ENCODE measurements at regions not wholly inside any gene's neighbourhood (a gene's known extent, or its start where the extent isn't known, plus 50 kb on each side); places are given as distances from the start of the nearest gene placed in this dataset.

- Histone ChIP-seq H3K9me3 (ENCODE audit: control insufficient read depth, insufficient read depth, low read length) (no peaks in the 10 kb centered on the region), H3K4me3 (ENCODE audit: low read depth, low read length) (no peak overlapping the region), H3K27ac (ENCODE audit: low read depth, low read length) (no peak overlapping the region), H3K27me3 (ENCODE audit: control insufficient read depth, insufficient read depth, low read length) (no peaks in the 10 kb centered on the region)
- ChIA-PET CTCF (no interaction called here), POLR2A (no interaction called here)
- no peak for DNase-seq (ENCODE audit: low read depth, low spot score)
- TF ChIP-seq CTCF (IDR thresholded peaks at IDR 0.05; ENCODE audit: low read depth, low read length): no peak
These were observed 104.0 kb upstream of the BCAT1 start for GRCh38 chr12:25052914-25053211.

GRCh38 chr12:25052196-25052913 lies 103.5 kb upstream of the BCAT1 start:
- DNase-seq (ENCODE audit: low read depth, low spot score): no peak
- no peak overlapping the region for H3K4me3 ChIP-seq (ENCODE audit: low read depth, low read length)
- no peaks in the 10 kb centered on the region for H3K9me3 ChIP-seq (ENCODE audit: control insufficient read depth, insufficient read depth, low read length)
- H3K27ac ChIP-seq (ENCODE audit: low read depth, low read length): no peak overlapping the region
- H3K27me3 ChIP-seq (ENCODE audit: control insufficient read depth, insufficient read depth, low read length): no peaks in the 10 kb centered on the region
- CTCF ChIA-PET: no interaction called here
- no peak for TF ChIP-seq CTCF (IDR thresholded peaks at IDR 0.05; ENCODE audit: low read depth, low read length)
- POLR2A ChIA-PET: interaction anchor here (0.6 kb wide), 1 partner anchor 29 kb away, joined by 5 read pairs; no protein-coding TSS in a partner anchor

- no peak for TF ChIP-seq CTCF (IDR thresholded peaks at IDR 0.05; ENCODE audit: low read depth, low read length)
- ChIA-PET POLR2A (interaction anchor here (0.6 kb wide), 1 partner anchor 28 kb away, joined by 5 read pairs; no protein-coding TSS in a partner anchor), CTCF (no interaction called here)
- H3K9me3 ChIP-seq (ENCODE audit: control insufficient read depth, insufficient read depth, low read length): no peaks in the 10 kb centered on the region
- H3K27ac ChIP-seq (ENCODE audit: low read depth, low read length): no peak overlapping the region
- H3K27me3 ChIP-seq (ENCODE audit: control insufficient read depth, insufficient read depth, low read length): no peaks in the 10 kb centered on the region
- DNase-seq (ENCODE audit: low read depth, low spot score): no peak
- no peak overlapping the region for H3K4me3 ChIP-seq (ENCODE audit: low read depth, low read length)
These were observed 102.8 kb upstream of the BCAT1 start for GRCh38 chr12:25051656-25052195.

GRCh38 chr12:25051171-25051570 lies 102.3 kb upstream of the BCAT1 start:
- no peaks in the 10 kb centered on the region for H3K27me3 ChIP-seq (ENCODE audit: control insufficient read depth, insufficient read depth, low read length)
- ChIA-PET POLR2A (no interaction called here), CTCF (no interaction called here)
- H3K27ac ChIP-seq (ENCODE audit: low read depth, low read length): no peak overlapping the region
- H3K9me3 ChIP-seq (ENCODE audit: control insufficient read depth, insufficient read depth, low read length): no peaks in the 10 kb centered on the region
- TF ChIP-seq CTCF (IDR thresholded peaks at IDR 0.05; ENCODE audit: low read depth, low read length): no peak
- no peak for DNase-seq (ENCODE audit: low read depth, low spot score)
- no peak overlapping the region for H3K4me3 ChIP-seq (ENCODE audit: low read depth, low read length)

- DNase-seq (ENCODE audit: low read depth, low spot score): no peak
- Histone ChIP-seq H3K27ac (ENCODE audit: low read depth, low read length) (no peak overlapping the region), H3K4me3 (ENCODE audit: low read depth, low read length) (no peak overlapping the region), H3K9me3 (ENCODE audit: control insufficient read depth, insufficient read depth, low read length) (no peaks in the 10 kb centered on the region), H3K27me3 (ENCODE audit: control insufficient read depth, insufficient read depth, low read length) (no peaks in the 10 kb centered on the region)
- CTCF ChIA-PET: no interaction called here
- TF ChIP-seq CTCF (IDR thresholded peaks at IDR 0.05; ENCODE audit: low read depth, low read length): no peak
- POLR2A ChIA-PET: no interaction called here
These were observed 97.0 kb upstream of the BCAT1 start for GRCh38 chr12:25045869-25046268.

All from AG04450 (cell line).